Small intestine (tissue), 7 donors: ENCODE measurements at regions not wholly inside any gene's neighbourhood (a gene's known extent, or its start where the extent isn't known, plus 50 kb on each side); places are given as distances from the start of the nearest gene placed in this dataset.

Source experiments
- DNase-seq, 2 donors: peaks; one replicate each; pipeline versions ENCODE4 v3.0.0 to v3.0.0-alpha.2; 2013
- FAIRE-seq: peaks from 2 replicates; lab custom pipeline; 2012; peaks lifted over from hg19 to GRCh38; lab: Jason Lieb, UNC
- H3K27ac ChIP-seq, 3 donors: one replicate each; pipeline ENCODE4 v1.5.1; 2013; ENCODE audit warnings: low read length in 2 of 3, mild to moderate bottlenecking in 2 of 3, control low read depth in 1 of 3, inconsistent platforms in 1 of 3, low read depth in 1 of 3, moderate library complexity in 1 of 3
- H3K27me3 ChIP-seq, 3 donors: one replicate each; pipeline ENCODE4 v1.6.1; 2013; ENCODE audit warnings: low read length in 3 of 3, inconsistent platforms in 1 of 3; ENCODE audit not compliant: control insufficient read depth in 3 of 3, insufficient read depth in 3 of 3
- H3K36me3 ChIP-seq, 3 donors: one replicate each; pipeline ENCODE4 v1.6.1; 2013; ENCODE audit warnings: low read length in 3 of 3, inconsistent platforms in 1 of 3, low read depth in 1 of 3, mild to moderate bottlenecking in 1 of 3, moderate library complexity in 1 of 3; ENCODE audit not compliant: control insufficient read depth in 3 of 3, insufficient read depth in 2 of 3
- H3K4me1 ChIP-seq, 3 donors: one replicate each; pipeline ENCODE4 v1.6.1; 2013; ENCODE audit warnings: low read length in 2 of 3, inconsistent platforms in 1 of 3, low read depth in 1 of 3, mild to moderate bottlenecking in 1 of 3, moderate library complexity in 1 of 3; ENCODE audit not compliant: control insufficient read depth in 3 of 3, insufficient read depth in 2 of 3
- H3K4me3 ChIP-seq, 3 donors: one replicate each; pipeline ENCODE4 v1.5.1; 2013; ENCODE audit warnings: low read length in 3 of 3, control low read depth in 1 of 3, inconsistent platforms in 1 of 3, low read depth in 1 of 3, mild to moderate bottlenecking in 1 of 3, moderate library complexity in 1 of 3
- H3K9me3 ChIP-seq, 2 donors: one replicate each; pipeline ENCODE4 v1.6.1; 2013; ENCODE audit warnings: low read depth in 1 of 2, low read length in 1 of 2; ENCODE audit not compliant: control insufficient read depth in 2 of 2, insufficient read depth in 1 of 2
- WGBS, 3 donors: extraction: QIAGEN DNeasy Blood & Tissue Kit; methylation state at CpG; one replicate each; pipeline ENCODE4 v1.1.7; 2013; 5-methylcytosine and 5-hydroxymethylcytosine counted together
- donor health status: healthy with polysubstance abuse.
- donor health status: control.
- donor health status: control.
- donor health status: Bipolar disorder and iron deficiency.
- donor health status: healthy.

GRCh38 chr21:16777041-16777720 lies 735.7 kb upstream of the CXADR start:
- no peaks in the 10 kb centered on the region for H3K27me3 ChIP-seq
- FAIRE-seq = no peak
- H3K36me3 ChIP-seq = no peaks in the 10 kb centered on the region
- 42 to 58% (median 44%) methylated on average over 6 of the region's 6 CpGs for WGBS, 3 donors
- H3K4me1 ChIP-seq = no peaks in the 10 kb centered on the region
- H3K27ac ChIP-seq = no peak overlapping the region
- H3K9me3 ChIP-seq = peaks cover 0 to 2% of the 10 kb centered on the region in 2 donors
- no peak overlapping the region for H3K4me3 ChIP-seq
- no peak for DNase-seq

- FAIRE-seq = no peak
These were observed 724.3 kb upstream of the CXADR start for GRCh38 chr21:16788584-16788983.

GRCh38 chr21:16789636-16790035 lies 723.2 kb upstream of the CXADR start:
- FAIRE-seq (no peak), DNase-seq (no peak)
- Histone ChIP-seq H3K27me3 (no peaks in the 10 kb centered on the region), H3K4me3 (no peak overlapping the region), H3K9me3 (no peaks in the 10 kb centered on the region), H3K4me1 (no peaks in the 10 kb centered on the region), H3K36me3 (no peaks in the 10 kb centered on the region), H3K27ac (no peak overlapping the region)
- 77 to 85% (median 78%) methylated on average over 3 of the region's 3 CpGs for WGBS, 3 donors

More at GRCh38 chr21:16788584-16788983, 724.3 kb upstream of the CXADR start:
- WGBS, 3 donors = 30 to 37% (median 34%) methylated on average over 2 of the region's 2 CpGs
- H3K9me3 ChIP-seq = no peaks in the 10 kb centered on the region
- no peak overlapping the region for H3K4me3 ChIP-seq
- no peak for DNase-seq
- no peaks in the 10 kb centered on the region for H3K36me3 ChIP-seq
- H3K27me3 ChIP-seq = no peaks in the 10 kb centered on the region
- no peak overlapping the region for H3K27ac ChIP-seq
- H3K4me1 ChIP-seq = no peaks in the 10 kb centered on the region

GRCh38 chr21:16792101-16792500 lies 720.7 kb upstream of the CXADR start:
- Histone ChIP-seq H3K27ac (no peak overlapping the region), H3K27me3 (no peaks in the 10 kb centered on the region), H3K4me1 (no peaks in the 10 kb centered on the region), H3K4me3 (no peak overlapping the region), H3K36me3 (no peaks in the 10 kb centered on the region), H3K9me3 (no peaks in the 10 kb centered on the region)
- FAIRE-seq (no peak), DNase-seq (no peak)
- WGBS, 3 donors = 77 to 86% (median 79%) methylated on average over 5 of the region's 5 CpGs

- H3K4me3 ChIP-seq = no peak overlapping the region
- FAIRE-seq = no peak
- no peaks in the 10 kb centered on the region for H3K36me3 ChIP-seq
- DNase-seq = no peak
- H3K9me3 ChIP-seq = no peaks in the 10 kb centered on the region
- no peaks in the 10 kb centered on the region for H3K27me3 ChIP-seq
- 76 to 90% (median 79%) methylated on average over 3 of the region's 3 CpGs for WGBS, 3 donors
- H3K4me1 ChIP-seq = no peaks in the 10 kb centered on the region
- H3K27ac ChIP-seq = no peak overlapping the region
These were observed 717.9 kb upstream of the CXADR start for GRCh38 chr21:16794950-16795349.

- no peak for DNase-seq
- Histone ChIP-seq H3K27me3 (no peaks in the 10 kb centered on the region), H3K36me3 (no peaks in the 10 kb centered on the region), H3K27ac (no peak overlapping the region), H3K4me3 (no peak overlapping the region), H3K4me1 (no peaks in the 10 kb centered on the region), H3K9me3 (no peaks in the 10 kb centered on the region)
- FAIRE-seq = no peak
These were observed 716.1 kb upstream of the CXADR start for GRCh38 chr21:16796776-16797175.

- H3K4me1 ChIP-seq = no peaks in the 10 kb centered on the region
- H3K36me3 ChIP-seq = no peaks in the 10 kb centered on the region
- H3K4me3 ChIP-seq = no peak overlapping the region
- WGBS, 3 donors = 60 to 72% (median 63%) methylated on average over 2 of the region's 2 CpGs
- no peak for DNase-seq
- no peak overlapping the region for H3K27ac ChIP-seq
- H3K27me3 ChIP-seq = no peaks in the 10 kb centered on the region
- H3K9me3 ChIP-seq = no peaks in the 10 kb centered on the region
- no peak for FAIRE-seq
These were observed 715.3 kb upstream of the CXADR start for GRCh38 chr21:16797540-16797939.

GRCh38 chr21:16797966-16798365 lies 714.9 kb upstream of the CXADR start:
- H3K4me1 ChIP-seq = no peaks in the 10 kb centered on the region
- no peaks in the 10 kb centered on the region for H3K9me3 ChIP-seq
- no peak for DNase-seq
- WGBS, 3 donors = 52 to 72% (median 60%) methylated on average over 2 of the region's 2 CpGs
- no peak overlapping the region for H3K27ac ChIP-seq
- no peak for FAIRE-seq
- H3K27me3 ChIP-seq = no peaks in the 10 kb centered on the region
- H3K4me3 ChIP-seq = no peak overlapping the region
- H3K36me3 ChIP-seq = no peaks in the 10 kb centered on the region
